PC-3 (cell line): ENCODE measurements at regions not wholly inside any gene's neighbourhood (a gene's known extent, or its start where the extent isn't known, plus 50 kb on each side); places are given as distances from the start of the nearest gene placed in this dataset.

Experiments
- CTCF ChIP-seq: fragments of 300-600 bp; sonication (generic); conservative IDR thresholded peaks from 2 replicates; pipeline ENCODE4 v1.5.1; 2017; ENCODE audit warnings: antibody characterized with exemption, low read depth, mild to moderate bottlenecking, low read length
- EZH2phosphoT487 ChIP-seq: fragments of 300-600 bp; sonication (generic); IDR thresholded peaks from 2 replicates; pipeline ENCODE4 v1.6.1; 2018; ENCODE audit warnings: mild to moderate bottlenecking, antibody characterized with exemption, low read length, borderline replicate concordance

- TF ChIP-seq CTCF (peak; percentile 85), EZH2phosphoT487 (no peak)
These were observed 55.8 kb upstream of the CDCA7L start for GRCh38 chr7:22001345-22002004.
